SKM-1 (cell line): ENCODE measurements at regions not wholly inside any gene's neighbourhood (a gene's known extent, or its start where the extent isn't known, plus 50 kb on each side); places are given as distances from the start of the nearest gene placed in this dataset.
"Not testable (repeated sequence)": the region's sequence is repeated elsewhere in the genome, so short reads cannot be mapped to it uniquely, and the experiment has no call there.

Source experiments
- DNase-seq: peaks from one replicate; lab custom pipeline; 2025; ENCODE audit not compliant: unreplicated experiment; lab: John Stamatoyannopoulos, UW

GRCh38 chr12:125303337-125303736 lies 238.1 kb downstream of the AACS start:
- no peak for DNase-seq

GRCh38 chr12:125304029-125304428 lies 238.8 kb downstream of the AACS start:
- no peak for DNase-seq

- no peak for DNase-seq
Measured at GRCh38 chr12:125305231-125305630, 240.0 kb downstream of the AACS start.

- DNase-seq = no peak
Measured at GRCh38 chr12:125310461-125310860, 245.2 kb downstream of the AACS start.

GRCh38 chr12:125311050-125311449 lies 245.8 kb downstream of the AACS start:
- DNase-seq = no peak

GRCh38 chr12:125312471-125312870 lies 247.2 kb downstream of the AACS start:
- DNase-seq = no peak

- DNase-seq = no peak
Measured at GRCh38 chr12:125314051-125314755, 249.0 kb downstream of the AACS start.

GRCh38 chr12:125315771-125316170 lies 250.5 kb downstream of the AACS start:
- DNase-seq = no peak

GRCh38 chr12:125320177-125320576 lies 254.9 kb downstream of the AACS start:
- no peak for DNase-seq

- DNase-seq = no peak
Measured at GRCh38 chr12:125324861-125325490, 259.7 kb downstream of the AACS start.

GRCh38 chr12:125329239-125330102 lies 264.2 kb downstream of the AACS start:
- no peak for DNase-seq

- DNase-seq = no peak
Measured at GRCh38 chr12:125330645-125331341, 265.6 kb downstream of the AACS start.

GRCh38 chr12:125331342-125332052 lies 266.3 kb downstream of the AACS start:
- DNase-seq = no peak

- no peak for DNase-seq
Measured at GRCh38 chr12:125332900-125333299, 267.7 kb downstream of the AACS start.

- DNase-seq = no peak
Measured at GRCh38 chr12:125336246-125336645, 271.0 kb downstream of the AACS start.

- DNase-seq = no peak
Measured at GRCh38 chr12:125340791-125341190, 275.6 kb downstream of the AACS start.

GRCh38 chr12:125341422-125341821 lies 276.2 kb downstream of the AACS start:
- no peak for DNase-seq

- no peak for DNase-seq
Measured at GRCh38 chr12:125343649-125344048, 278.4 kb downstream of the AACS start.

- DNase-seq = no peak
Measured at GRCh38 chr12:125346362-125346761, 281.1 kb downstream of the AACS start.

- no peak for DNase-seq
Measured at GRCh38 chr12:125351788-125352187, 286.6 kb downstream of the AACS start.

- not testable (repeated sequence) for DNase-seq
Measured at GRCh38 chr12:125353002-125353401, 287.8 kb downstream of the AACS start.
